ENCODE measurements at regions not wholly inside any gene's neighbourhood (a gene's known extent, or its start where the extent isn't known, plus 50 kb on each side); places are given as distances from the start of the nearest gene placed in this dataset.

GRCh38 chr6:105596284-105596755 is 193.4 kb upstream of the PREP start:
- H4K20me1 ChIP-seq (ENCODE audit: control insufficient read depth, insufficient read depth, low read length, poor library complexity, severe bottlenecking): no peaks in the 10 kb centered on the region
- peaks cover 3% of the 10 kb centered on the region for H3K27me3 Mint-ChIP-seq
- intact Hi-C loops (cut with micrococcal nuclease): no loop called here
- TF ChIP-seq CTCF (IDR thresholded peaks at IDR 0.05) (no peak), EZH2 (IDR thresholded peaks at IDR 0.05; ENCODE audit: borderline replicate concordance, insufficient read depth, low read depth, low read length, poor library complexity, severe bottlenecking) (no peak)
- H3K9me3 Mint-ChIP-seq (ENCODE audit: insufficient read depth): peaks cover 4% of the 10 kb centered on the region
- H3K4me1 ChIP-seq (ENCODE audit: control insufficient read depth in 2 of 2, insufficient read depth in 2 of 2, low read length in 2 of 2): peaks cover 0 to under 1% of the 10 kb centered on the region in 2 donors
- H3K36me3 ChIP-seq (replicated peaks in 1 of 2; ENCODE audit: control extremely low read depth in 1 of 2, control insufficient read depth in 1 of 2, extremely low read depth in 1 of 2, insufficient read depth in 2 of 2, low read length in 1 of 2): no peaks in the 10 kb centered on the region
- H3K27ac ChIP-seq (ENCODE audit: low read length in 2 of 2): no peak overlapping the region
- no peak overlapping the region for H3K4me3 ChIP-seq (ENCODE audit: control extremely low read depth in 1 of 5, extremely low read depth in 1 of 5, insufficient read depth in 1 of 5, low read depth in 2 of 5, low read length in 4 of 5)
- no peak for ATAC-seq (ENCODE audit: low read depth)
- H3K4me3 Mint-ChIP-seq: no peak overlapping the region
- H3K4me2 ChIP-seq (replicated peaks; ENCODE audit: low read depth, low read length, poor library complexity, severe bottlenecking): no peak overlapping the region
- H3K27ac Mint-ChIP-seq: no peak overlapping the region
- peaks cover 3% of the 10 kb centered on the region for H3K4me1 Mint-ChIP-seq
- H2AFZ ChIP-seq (ENCODE audit: insufficient read depth, low read depth, low read length, poor library complexity, severe bottlenecking): no peak overlapping the region
- DNase-seq: no peak
- WGBS (ENCODE audit: insufficient coverage): no CpG with 5 or more reads among the region's 4 CpGs
- ChIA-PET POLR2A (no interaction called here), CTCF (no interaction called here)
- no peaks in the 10 kb centered on the region for H3K79me2 ChIP-seq (ENCODE audit: control insufficient read depth, insufficient read depth, low read length)
- no peaks in the 10 kb centered on the region for H3K9me3 ChIP-seq (ENCODE audit: control extremely low read depth in 1 of 3, control insufficient read depth in 2 of 3, insufficient read depth in 1 of 3, low read length in 2 of 3)
- H3K27me3 ChIP-seq (replicated peaks in 1 of 4; ENCODE audit: control extremely low read depth in 1 of 4, control insufficient read depth in 3 of 4, insufficient read depth in 4 of 4, low read length in 3 of 4): no peaks in the 10 kb centered on the region
- no peak overlapping the region for H3K9ac ChIP-seq (ENCODE audit: low read length)

- ATAC-seq (ENCODE audit: low read depth) (no peak), DNase-seq (no peak)
- no peaks in the 10 kb centered on the region for H4K20me1 ChIP-seq (ENCODE audit: control insufficient read depth, insufficient read depth, low read length, poor library complexity, severe bottlenecking)
- H3K4me1 ChIP-seq (ENCODE audit: control insufficient read depth in 2 of 2, insufficient read depth in 2 of 2, low read length in 2 of 2): peaks cover 4 to 5% of the 10 kb centered on the region in 2 donors
- H3K27ac ChIP-seq (ENCODE audit: low read length in 2 of 2): no peak overlapping the region
- H3K27ac Mint-ChIP-seq: no peak overlapping the region
- H3K4me3 Mint-ChIP-seq: no peak overlapping the region
- peaks cover 4% of the 10 kb centered on the region for H3K9me3 Mint-ChIP-seq (ENCODE audit: insufficient read depth)
- no peaks in the 10 kb centered on the region for H3K36me3 ChIP-seq (replicated peaks in 1 of 2; ENCODE audit: control extremely low read depth in 1 of 2, control insufficient read depth in 1 of 2, extremely low read depth in 1 of 2, insufficient read depth in 2 of 2, low read length in 1 of 2)
- H3K27me3 ChIP-seq (replicated peaks in 1 of 4; ENCODE audit: control extremely low read depth in 1 of 4, control insufficient read depth in 3 of 4, insufficient read depth in 4 of 4, low read length in 3 of 4): no peaks in the 10 kb centered on the region
- no CpG with 5 or more reads among the region's 1 CpG for WGBS (ENCODE audit: insufficient coverage)
- CTCF ChIA-PET: no interaction called here
- H3K27me3 Mint-ChIP-seq: peaks cover 3% of the 10 kb centered on the region
- H3K9me3 ChIP-seq (ENCODE audit: control extremely low read depth in 1 of 3, control insufficient read depth in 2 of 3, insufficient read depth in 1 of 3, low read length in 2 of 3): no peaks in the 10 kb centered on the region
- H3K4me2 ChIP-seq (replicated peaks; ENCODE audit: low read depth, low read length, poor library complexity, severe bottlenecking): no peak overlapping the region
- H3K9ac ChIP-seq (ENCODE audit: low read length): no peak overlapping the region
- H3K4me1 Mint-ChIP-seq: peaks cover 6% of the 10 kb centered on the region
- intact Hi-C loops (cut with micrococcal nuclease): no loop called here
- TF ChIP-seq EZH2 (IDR thresholded peaks at IDR 0.05; ENCODE audit: borderline replicate concordance, insufficient read depth, low read depth, low read length, poor library complexity, severe bottlenecking): no peak
- no peak for TF ChIP-seq CTCF (IDR thresholded peaks at IDR 0.05)
- no peaks in the 10 kb centered on the region for H3K79me2 ChIP-seq (ENCODE audit: control insufficient read depth, insufficient read depth, low read length)
- H3K4me3 ChIP-seq (ENCODE audit: control extremely low read depth in 1 of 5, extremely low read depth in 1 of 5, insufficient read depth in 1 of 5, low read depth in 2 of 5, low read length in 4 of 5): no peak overlapping the region
- H2AFZ ChIP-seq (ENCODE audit: insufficient read depth, low read depth, low read length, poor library complexity, severe bottlenecking): no peak overlapping the region
- POLR2A ChIA-PET: no interaction called here
These were observed 192.9 kb upstream of the PREP start for GRCh38 chr6:105595829-105596228.
